GM21529 (cell line): ENCODE measurements at regions not wholly inside any gene's neighbourhood (a gene's known extent, or its start where the extent isn't known, plus 50 kb on each side); places are given as distances from the start of the nearest gene placed in this dataset.
"Not testable (repeated sequence)": the region's sequence is repeated elsewhere in the genome, so short reads cannot be mapped to it uniquely, and the experiment has no call there.

ENCODE experiments used
- ATAC-seq: cut with Tn5 transposase; IDR thresholded peaks from one replicate; pipeline ENCODE4 v1.9.1; 2021; ENCODE audit not compliant: unreplicated experiment

- not testable (repeated sequence) for ATAC-seq
Measured at GRCh38 chr3:36187197-36187596, 193.1 kb upstream of the STAC start.

GRCh38 chr3:36192901-36193300, 187.4 kb upstream of the STAC start:
- no peak for ATAC-seq

GRCh38 chr3:36193448-36193847, 186.9 kb upstream of the STAC start:
- no peak for ATAC-seq

- no peak for ATAC-seq
Measured at GRCh38 chr3:36196058-36196457, 184.2 kb upstream of the STAC start.

GRCh38 chr3:36197151-36197550, 183.2 kb upstream of the STAC start:
- ATAC-seq = no peak

GRCh38 chr3:36201546-36201945, 178.8 kb upstream of the STAC start:
- no peak for ATAC-seq

- no peak for ATAC-seq
Measured at GRCh38 chr3:36206956-36207580, 173.2 kb upstream of the STAC start.

- no peak for ATAC-seq
Measured at GRCh38 chr3:36210840-36211651, 169.3 kb upstream of the STAC start.

GRCh38 chr3:36211652-36211999, 168.7 kb upstream of the STAC start:
- ATAC-seq = no peak

- ATAC-seq = no peak
Measured at GRCh38 chr3:36212251-36212650, 168.1 kb upstream of the STAC start.

GRCh38 chr3:36214460-36214859, 165.8 kb upstream of the STAC start:
- no peak for ATAC-seq

- ATAC-seq = no peak
Measured at GRCh38 chr3:36215241-36215640, 165.1 kb upstream of the STAC start.

GRCh38 chr3:36219398-36219797, 160.9 kb upstream of the STAC start:
- no peak for ATAC-seq

GRCh38 chr3:36220173-36220572, 160.1 kb upstream of the STAC start:
- no peak for ATAC-seq

- ATAC-seq = no peak
Measured at GRCh38 chr3:36221975-36222374, 158.3 kb upstream of the STAC start.

GRCh38 chr3:36227980-36228379, 152.3 kb upstream of the STAC start:
- ATAC-seq = no peak

GRCh38 chr3:36229496-36229895, 150.8 kb upstream of the STAC start:
- ATAC-seq = no peak

GRCh38 chr3:36232797-36233489, 147.4 kb upstream of the STAC start:
- ATAC-seq = no peak

- ATAC-seq = no peak
Measured at GRCh38 chr3:36244728-36245127, 135.6 kb upstream of the STAC start.

GRCh38 chr3:36248374-36248773, 131.9 kb upstream of the STAC start:
- ATAC-seq = no peak

GRCh38 chr3:36250191-36250590, 130.1 kb upstream of the STAC start:
- ATAC-seq = no peak

GRCh38 chr3:36257158-36257852, 123.0 kb upstream of the STAC start:
- ATAC-seq = no peak
